ENCODE measurements at regions not wholly inside any gene's neighbourhood (a gene's known extent, or its start where the extent isn't known, plus 50 kb on each side); places are given as distances from the start of the nearest gene placed in this dataset.

DNA sequence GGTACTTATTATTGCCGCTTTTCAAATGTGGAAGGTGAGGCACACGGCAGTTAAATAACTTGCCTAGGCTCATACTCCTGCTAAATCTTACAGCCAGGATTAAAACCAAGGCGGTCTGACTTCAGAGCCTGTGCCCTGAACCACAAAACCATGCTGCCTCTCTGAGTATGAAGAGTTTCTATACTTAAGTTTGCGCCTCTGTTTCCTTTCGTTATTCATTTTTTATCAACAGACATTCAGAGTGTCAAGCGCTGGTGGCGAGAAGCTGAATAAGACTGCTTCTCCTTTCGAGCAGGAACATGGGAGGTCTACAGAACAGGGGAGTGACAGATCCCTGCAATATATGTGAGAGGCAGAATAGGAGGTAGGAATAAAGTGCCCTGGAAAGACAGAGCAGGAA is 96.0 kb upstream of the DUSP10 start:
- Histone ChIP-seq H3K27me3 (ENCODE audit: insufficient read depth, low read length, poor library complexity, severe bottlenecking) (no peaks in the 10 kb centered on the region), H2AFZ (ENCODE audit: low read length) (peak overlapping the region; percentile 38), H3K9me3 (ENCODE audit: insufficient read depth, low read depth, low read length) (no peaks in the 10 kb centered on the region), H3K4me3 (ENCODE audit: low read length, poor library complexity, severe bottlenecking) (peak overlapping the region; percentile 65), H4K20me1 (ENCODE audit: insufficient read depth, low read length, poor library complexity, severe bottlenecking) (no peaks in the 10 kb centered on the region), H3F3A (ENCODE audit: low read depth) (0 out of 2 replicates have a peak, but pooled peaks cover 4% of the 10 kb centered on the region), H3K9me2 (replicated peaks; ENCODE audit: low read depth, low read length) (no peaks in the 10 kb centered on the region), H3K4me1 (ENCODE audit: insufficient read depth, low read length, poor library complexity, severe bottlenecking) (peaks cover 79% of the 10 kb centered on the region), H3K79me2 (ENCODE audit: insufficient read depth, low read length) (no peaks in the 10 kb centered on the region), H3K4me2 (ENCODE audit: low read depth, low read length, poor library complexity, severe bottlenecking) (peak overlapping the region; percentile 68), H3K36me3 (ENCODE audit: insufficient read depth, low read length) (no peaks in the 10 kb centered on the region), H3K9ac (ENCODE audit: low read depth, low read length, poor library complexity, severe bottlenecking) (peak overlapping the region; percentile 55)
- no peak for TF ChIP-seq EZH2phosphoT487 (IDR thresholded peaks at IDR 0.05; ENCODE audit: borderline replicate concordance)
- no peak for TF ChIP-seq CTCF (conservative IDR thresholded peaks at IDR 0.05; ENCODE audit: low read length)

DNA sequence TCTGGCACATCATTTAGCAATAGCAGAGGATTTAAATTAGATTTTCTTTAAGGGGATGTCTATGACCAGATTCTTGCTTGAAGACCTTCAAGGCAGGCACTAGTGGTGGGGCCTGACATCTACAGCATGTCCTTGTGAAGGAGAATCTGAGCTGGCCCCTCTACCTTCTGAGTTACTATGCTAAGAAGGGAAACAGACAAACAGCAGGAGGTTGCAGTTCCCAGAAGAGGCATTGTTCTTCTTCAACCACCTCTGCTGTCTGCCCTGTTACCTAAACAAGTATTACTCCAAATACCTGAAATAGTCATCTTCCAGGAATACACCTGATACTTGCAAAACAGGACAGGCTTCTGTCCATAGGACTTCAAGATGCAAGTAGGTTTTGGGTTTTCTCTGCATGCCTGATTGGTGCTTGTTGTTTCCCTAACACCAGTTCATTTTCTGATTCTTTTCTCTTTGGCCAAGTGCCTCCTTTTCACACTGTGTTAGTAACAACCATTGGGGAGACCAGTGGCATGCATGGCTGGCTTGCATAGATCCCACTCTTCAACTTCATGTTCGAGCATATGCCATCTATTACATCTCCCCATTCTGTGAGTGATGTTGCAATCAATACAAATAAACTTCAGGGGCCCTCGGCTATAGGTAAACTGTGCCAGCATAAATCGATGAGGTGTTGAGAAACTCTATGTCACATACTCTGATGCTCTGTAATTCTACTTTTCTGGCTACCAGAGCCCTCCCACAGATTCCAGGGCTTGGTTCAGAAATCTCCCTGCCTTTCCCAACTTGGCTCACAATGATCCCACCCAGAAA is 93.0 kb upstream of the DUSP10 start:
- Histone ChIP-seq H3K9me3 (ENCODE audit: insufficient read depth, low read depth, low read length) (no peaks in the 10 kb centered on the region), H3K9me2 (replicated peaks; ENCODE audit: low read depth, low read length) (no peaks in the 10 kb centered on the region), H4K20me1 (ENCODE audit: insufficient read depth, low read length, poor library complexity, severe bottlenecking) (no peaks in the 10 kb centered on the region), H3F3A (ENCODE audit: low read depth) (0 out of 2 replicates have a peak, but pooled peaks cover 4% of the 10 kb centered on the region), H3K9ac (ENCODE audit: low read depth, low read length, poor library complexity, severe bottlenecking) (no peak overlapping the region), H3K36me3 (ENCODE audit: insufficient read depth, low read length) (no peaks in the 10 kb centered on the region), H3K4me2 (ENCODE audit: low read depth, low read length, poor library complexity, severe bottlenecking) (no peak overlapping the region), H3K27me3 (ENCODE audit: insufficient read depth, low read length, poor library complexity, severe bottlenecking) (no peaks in the 10 kb centered on the region), H3K79me2 (ENCODE audit: insufficient read depth, low read length) (no peaks in the 10 kb centered on the region), H2AFZ (ENCODE audit: low read length) (no peak overlapping the region), H3K4me3 (ENCODE audit: low read length, poor library complexity, severe bottlenecking) (no peak overlapping the region), H3K4me1 (ENCODE audit: insufficient read depth, low read length, poor library complexity, severe bottlenecking) (peaks cover 74% of the 10 kb centered on the region)
- no peak for TF ChIP-seq CTCF (conservative IDR thresholded peaks at IDR 0.05; ENCODE audit: low read length)
- TF ChIP-seq EZH2phosphoT487 (IDR thresholded peaks at IDR 0.05; ENCODE audit: borderline replicate concordance), result no peak

GRCh38 chr1:221832617-221833016 is 90.7 kb upstream of the DUSP10 start:
- no peaks in the 10 kb centered on the region for H3K36me3 ChIP-seq (ENCODE audit: insufficient read depth, low read length)
- H3K4me1 ChIP-seq (ENCODE audit: insufficient read depth, low read length, poor library complexity, severe bottlenecking), result peaks cover 76% of the 10 kb centered on the region
- H3K79me2 ChIP-seq (ENCODE audit: insufficient read depth, low read length), result no peaks in the 10 kb centered on the region
- no peaks in the 10 kb centered on the region for H3F3A ChIP-seq (ENCODE audit: low read depth)
- TF ChIP-seq CTCF (conservative IDR thresholded peaks at IDR 0.05; ENCODE audit: low read length) (no peak), EZH2phosphoT487 (IDR thresholded peaks at IDR 0.05; ENCODE audit: borderline replicate concordance) (no peak)
- H3K9me2 ChIP-seq (replicated peaks; ENCODE audit: low read depth, low read length), result no peaks in the 10 kb centered on the region
- no peaks in the 10 kb centered on the region for H3K27me3 ChIP-seq (ENCODE audit: insufficient read depth, low read length, poor library complexity, severe bottlenecking)
- no peaks in the 10 kb centered on the region for H3K9me3 ChIP-seq (ENCODE audit: insufficient read depth, low read depth, low read length)
- H3K9ac ChIP-seq (ENCODE audit: low read depth, low read length, poor library complexity, severe bottlenecking), result no peak overlapping the region
- no peak overlapping the region for H2AFZ ChIP-seq (ENCODE audit: low read length)
- no peak overlapping the region for H3K4me2 ChIP-seq (ENCODE audit: low read depth, low read length, poor library complexity, severe bottlenecking)
- no peaks in the 10 kb centered on the region for H4K20me1 ChIP-seq (ENCODE audit: insufficient read depth, low read length, poor library complexity, severe bottlenecking)
- H3K4me3 ChIP-seq (ENCODE audit: low read length, poor library complexity, severe bottlenecking), result no peak overlapping the region
